IMR-90 (cell line): ENCODE measurements at regions not wholly inside any gene's neighbourhood (a gene's known extent, or its start where the extent isn't known, plus 50 kb on each side); places are given as distances from the start of the nearest gene placed in this dataset.

Source experiments
- CTCF ChIP-seq: conservative IDR thresholded peaks from 2 replicates; pipeline ENCODE4 v1.5.1; 2012; ENCODE audit warnings: mild to moderate bottlenecking, low read depth, low read length, improper control_type of control experiment
- ELK1 ChIP-seq: fragments of 150-350 bp; IDR thresholded peaks from 2 replicates; pipeline ENCODE4 v1.6.1; 2016; ENCODE audit warnings: low read depth, mild to moderate bottlenecking, low read length, moderate library complexity, borderline replicate concordance

- TF ChIP-seq CTCF (no peak), ELK1 (no peak)
Observed at GRCh38 chr6:5837323-5837722, 169.4 kb downstream of the NRN1 start.
